Gastroesophageal sphincter (tissue), 4 donors: ENCODE measurements at regions not wholly inside any gene's neighbourhood (a gene's known extent, or its start where the extent isn't known, plus 50 kb on each side); places are given as distances from the start of the nearest gene placed in this dataset.

ENCODE experiments used
- ATAC-seq: fragments of 150-250 bp; one replicate; pipeline ENCODE4 v1.9.1; 2016; ENCODE audit warnings: mild to moderate bottlenecking, moderate library complexity
- H3K27ac ChIP-seq, 4 donors: fragments of 200-600 bp; sonication (generic) in 3 of 4; 1 replicate in 3 of 4; 2 replicates in 1 of 4; pipeline ENCODE4 v1.5.1; 2016 to 2019
- H3K27me3 ChIP-seq: fragments of 200-600 bp; sonication (generic); one replicate; pipeline ENCODE4 v1.5.1; 2019
- H3K36me3 ChIP-seq, 2 donors: fragments of 200-600 bp; sonication (generic); one replicate each; pipeline ENCODE4 v1.5.1; 2019; ENCODE audit warnings: control low read depth in 1 of 2
- H3K4me1 ChIP-seq, 3 donors: fragments of 200-600 bp; sonication (generic); 1 replicate in 2 of 3; 2 replicates in 1 of 3; pipeline ENCODE4 v1.5.1; 2016 to 2019; ENCODE audit warnings: control low read depth in 2 of 3
- H3K4me3 ChIP-seq, 2 donors: fragments of 200-600 bp; sonication (generic); one replicate each; pipeline ENCODE4 v1.5.1; 2019; ENCODE audit warnings: mild to moderate bottlenecking in 1 of 2, moderate library complexity in 1 of 2
- H3K9me3 ChIP-seq, 3 donors: fragments of 200-600 bp; sonication (generic); one replicate each; pipeline ENCODE4 v1.5.1; 2017 to 2019; ENCODE audit warnings: control low read depth in 2 of 3
- CTCF ChIP-seq, 4 experiments: fragments of 200-600 bp in 2 of 4; fragments of 450-650 bp in 2 of 4; sonication (generic) in 1 of 4; IDR thresholded peaks; one replicate each; pipeline ENCODE4 v1.5.1; 2017 to 2019; ENCODE audit warnings: antibody characterized with exemption in 4 of 4, mild to moderate bottlenecking in 2 of 4, moderate library complexity in 2 of 4
- EP300 ChIP-seq: sonication (generic); formaldehyde crosslinking; IDR thresholded peaks from one replicate; pipeline ENCODE4 v1.6.1; 2017; ENCODE audit warnings: antibody characterized with exemption, mild to moderate bottlenecking
- POLR2A ChIP-seq, 2 donors: fragments of 450-650 bp; IDR thresholded peaks; one replicate each; pipeline ENCODE4 v1.6.1; 2017; ENCODE audit warnings: antibody characterized with exemption in 2 of 2, mild to moderate bottlenecking in 2 of 2, moderate library complexity in 1 of 2
- POLR2AphosphoS5 ChIP-seq: sonication (generic); formaldehyde crosslinking; IDR thresholded peaks from one replicate; pipeline ENCODE4 v1.6.1; 2017; ENCODE audit warnings: antibody characterized with exemption
- WGBS, 2 donors: methylation state at CpG; one replicate each; pipeline ENCODE4 v1.1.5; 2018; ENCODE audit warnings: low coverage in 1 of 2; 5-methylcytosine and 5-hydroxymethylcytosine counted together

- no peaks in the 10 kb centered on the region for H3K4me1 ChIP-seq
- no peaks in the 10 kb centered on the region for H3K27me3 ChIP-seq
- no peaks in the 10 kb centered on the region for H3K9me3 ChIP-seq
- no peak overlapping the region for H3K27ac ChIP-seq
- no peak for ATAC-seq
- H3K36me3 ChIP-seq: no peaks in the 10 kb centered on the region
- no peak overlapping the region for H3K4me3 ChIP-seq
- TF ChIP-seq POLR2AphosphoS5: no peak
- no peak for TF ChIP-seq EP300
- TF ChIP-seq CTCF (IDR thresholded peaks at IDR 0.05): no peak
- no peak for TF ChIP-seq POLR2A (IDR thresholded peaks at IDR 0.05)
- 77 to 96% methylated on average over 4 to 5 of the region's 5 CpGs for WGBS, 2 donors
Measured at GRCh38 chr2:37553411-37554154, 117.9 kb downstream of the CDC42EP3 start.

DNA sequence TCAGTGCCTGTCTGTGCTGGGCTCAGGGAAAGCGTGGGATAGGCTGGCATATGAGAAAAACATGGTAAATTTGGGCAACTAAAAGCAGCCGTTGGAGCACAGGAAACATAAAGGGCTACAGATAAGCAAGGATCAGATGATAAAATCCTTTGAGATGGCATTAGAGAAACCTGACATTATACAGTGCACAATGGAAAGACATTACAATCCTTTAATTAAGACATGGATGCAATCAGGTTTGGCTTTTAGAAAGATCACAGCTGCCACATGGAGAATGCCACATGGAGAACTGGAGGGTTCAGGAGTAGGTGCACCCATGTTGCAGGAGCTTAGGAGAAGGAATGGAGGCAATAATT is 117.3 kb downstream of the CDC42EP3 start:
- TF ChIP-seq POLR2AphosphoS5 (no peak), POLR2A (IDR thresholded peaks at IDR 0.05) (no peak), CTCF (IDR thresholded peaks at IDR 0.05) (no peak), EP300 (no peak)
- Histone ChIP-seq H3K27ac (no peak overlapping the region), H3K4me3 (no peak overlapping the region), H3K27me3 (no peaks in the 10 kb centered on the region), H3K9me3 (no peaks in the 10 kb centered on the region), H3K4me1 (no peaks in the 10 kb centered on the region), H3K36me3 (no peaks in the 10 kb centered on the region)
- WGBS, 2 donors: 80 to 94% methylated on average over 2 of the region's 2 CpGs
- no peak for ATAC-seq

- Histone ChIP-seq H3K4me3 (no peak overlapping the region), H3K9me3 (no peaks in the 10 kb centered on the region), H3K4me1 (no peaks in the 10 kb centered on the region), H3K27ac (no peak overlapping the region), H3K27me3 (no peaks in the 10 kb centered on the region), H3K36me3 (no peaks in the 10 kb centered on the region)
- ATAC-seq: no peak
- TF ChIP-seq POLR2AphosphoS5 (no peak), POLR2A (IDR thresholded peaks at IDR 0.05) (no peak), EP300 (no peak), CTCF (IDR thresholded peaks at IDR 0.05) (no peak)
- WGBS, 2 donors: 86 to 100% methylated on average over 1 to 2 of the region's 2 CpGs
Measured at GRCh38 chr2:37554687-37555086, 116.8 kb downstream of the CDC42EP3 start.

DNA sequence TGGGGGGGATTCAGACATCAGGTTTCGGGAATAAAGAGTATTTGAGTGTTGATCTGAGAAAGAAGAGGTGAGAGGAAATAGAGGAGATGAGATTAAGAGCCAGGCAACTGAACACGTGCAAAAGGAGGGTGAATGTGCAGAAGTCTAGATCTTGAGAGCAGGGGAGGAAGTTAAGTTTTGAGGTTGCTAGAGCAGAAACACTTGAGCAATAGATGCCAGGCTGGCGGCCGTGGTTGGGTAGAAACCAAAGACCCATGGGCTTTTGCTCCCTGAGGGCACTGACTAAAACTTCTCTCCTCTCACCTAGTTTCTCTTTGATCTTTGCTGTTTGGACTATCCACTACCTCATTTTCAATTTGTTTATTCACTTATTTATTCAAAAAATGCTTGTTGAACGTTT is 116.0 kb downstream of the CDC42EP3 start:
- ATAC-seq: no peak
- Histone ChIP-seq H3K27me3 (no peaks in the 10 kb centered on the region), H3K9me3 (no peaks in the 10 kb centered on the region), H3K27ac (no peak overlapping the region), H3K36me3 (no peaks in the 10 kb centered on the region), H3K4me3 (no peak overlapping the region), H3K4me1 (peaks cover 0 to 2% (median 0%) of the 10 kb centered on the region in 3 donors)
- TF ChIP-seq POLR2AphosphoS5 (no peak), POLR2A (IDR thresholded peaks at IDR 0.05) (no peak), CTCF (IDR thresholded peaks at IDR 0.05) (no peak), EP300 (no peak)
- 87 to 100% methylated on average over 4 of the region's 5 CpGs for WGBS, 2 donors

DNA sequence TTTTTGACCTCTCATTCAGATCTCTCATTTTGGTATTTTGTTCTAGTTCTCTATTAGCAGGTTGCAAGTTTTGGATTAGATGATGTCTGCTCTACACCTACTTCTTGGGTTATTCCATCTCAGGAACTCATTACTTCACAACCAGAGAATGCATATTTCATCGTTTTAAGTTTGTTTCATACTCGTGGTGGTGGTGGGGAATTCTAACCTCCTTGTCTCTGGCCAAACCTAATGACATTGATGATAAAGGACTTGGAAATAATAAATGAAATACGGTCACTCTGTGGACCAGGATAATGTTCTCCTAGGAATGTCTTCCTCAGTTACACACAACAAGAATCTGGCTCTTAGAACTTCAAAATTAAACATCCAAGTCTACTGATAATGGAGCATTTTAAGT is 115.2 kb downstream of the CDC42EP3 start:
- 63% methylated on average over 3 of the region's 3 CpGs; no CpG with 5 or more reads in 1 of the 2 donors for WGBS, 2 donors
- H3K9me3 ChIP-seq: no peaks in the 10 kb centered on the region
- no peaks in the 10 kb centered on the region for H3K36me3 ChIP-seq
- no peak overlapping the region for H3K4me3 ChIP-seq
- no peak overlapping the region for H3K27ac ChIP-seq
- TF ChIP-seq POLR2AphosphoS5: no peak
- no peak for ATAC-seq
- no peaks in the 10 kb centered on the region for H3K27me3 ChIP-seq
- peaks cover 0 to 10% (median 6%) of the 10 kb centered on the region in 3 donors for H3K4me1 ChIP-seq
